Endothelial cell of hepatic sinusoid (primary cell): ENCODE measurements at regions not wholly inside any gene's neighbourhood (a gene's known extent, or its start where the extent isn't known, plus 50 kb on each side); places are given as distances from the start of the nearest gene placed in this dataset.

ENCODE experiments used
- in situ Hi-C: cut with HindIII; loops from 2 replicates; pipeline ENCODE4 v1.10.0; 2017; ENCODE audit warnings: low sequenced_read_pairs

GRCh38 chr2:24439971-24440340, 51.1 kb upstream of the NCOA1 start:
- in situ Hi-C loops = no loop called here

DNA sequence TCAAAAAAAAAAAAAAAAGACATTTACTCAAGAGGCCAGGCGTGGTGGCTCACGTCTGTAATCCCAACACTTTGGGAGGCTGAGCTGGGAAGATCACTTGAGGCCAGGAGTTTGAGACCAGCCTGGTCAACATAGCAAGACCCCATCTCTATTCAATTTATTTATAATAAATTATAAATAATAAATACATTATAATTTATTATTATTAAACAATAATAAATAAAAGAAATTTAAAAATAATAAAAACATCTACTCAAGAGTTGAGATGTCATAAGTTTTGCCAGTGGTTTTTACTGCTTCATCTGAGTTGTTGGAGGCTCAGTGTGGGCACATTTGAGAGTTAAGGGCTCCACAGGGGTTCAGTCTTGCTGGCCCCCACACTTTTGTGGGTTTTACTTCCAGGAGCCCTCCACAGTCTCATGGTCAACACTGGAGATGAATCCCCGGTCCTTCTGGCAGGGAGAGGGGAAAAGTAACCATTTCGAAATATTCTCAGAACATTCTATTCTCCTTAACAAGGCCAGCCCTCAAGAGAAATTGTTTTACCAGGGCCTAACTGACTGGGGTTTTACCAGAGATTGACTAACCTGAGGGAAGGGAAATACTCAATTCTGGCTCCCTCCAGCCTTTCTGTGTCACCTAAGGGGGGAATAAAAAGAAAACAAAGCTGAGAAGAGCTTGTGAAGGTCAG, 51.6 kb upstream of the NCOA1 start:
- in situ Hi-C loops = no loop called here

DNA sequence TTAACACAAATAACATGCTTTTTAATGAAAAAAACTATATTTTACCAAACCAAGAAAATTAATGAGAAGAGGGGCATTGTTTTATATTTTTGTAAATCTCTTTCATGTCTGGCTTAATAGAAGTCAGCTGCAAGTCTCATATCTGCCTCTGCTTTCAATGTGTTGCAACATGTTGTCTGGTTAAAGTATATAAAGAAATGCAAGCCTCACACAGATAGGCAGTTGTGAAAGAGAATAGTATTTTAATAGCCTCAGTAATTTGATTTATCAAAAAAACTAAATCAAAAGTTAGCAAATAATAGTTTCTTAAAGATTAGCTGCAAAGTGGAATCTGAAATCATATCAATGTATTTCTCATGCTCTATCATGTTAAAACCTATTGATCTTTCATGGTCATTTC, 52.9 kb upstream of the NCOA1 start:
- in situ Hi-C loops = no loop called here

DNA sequence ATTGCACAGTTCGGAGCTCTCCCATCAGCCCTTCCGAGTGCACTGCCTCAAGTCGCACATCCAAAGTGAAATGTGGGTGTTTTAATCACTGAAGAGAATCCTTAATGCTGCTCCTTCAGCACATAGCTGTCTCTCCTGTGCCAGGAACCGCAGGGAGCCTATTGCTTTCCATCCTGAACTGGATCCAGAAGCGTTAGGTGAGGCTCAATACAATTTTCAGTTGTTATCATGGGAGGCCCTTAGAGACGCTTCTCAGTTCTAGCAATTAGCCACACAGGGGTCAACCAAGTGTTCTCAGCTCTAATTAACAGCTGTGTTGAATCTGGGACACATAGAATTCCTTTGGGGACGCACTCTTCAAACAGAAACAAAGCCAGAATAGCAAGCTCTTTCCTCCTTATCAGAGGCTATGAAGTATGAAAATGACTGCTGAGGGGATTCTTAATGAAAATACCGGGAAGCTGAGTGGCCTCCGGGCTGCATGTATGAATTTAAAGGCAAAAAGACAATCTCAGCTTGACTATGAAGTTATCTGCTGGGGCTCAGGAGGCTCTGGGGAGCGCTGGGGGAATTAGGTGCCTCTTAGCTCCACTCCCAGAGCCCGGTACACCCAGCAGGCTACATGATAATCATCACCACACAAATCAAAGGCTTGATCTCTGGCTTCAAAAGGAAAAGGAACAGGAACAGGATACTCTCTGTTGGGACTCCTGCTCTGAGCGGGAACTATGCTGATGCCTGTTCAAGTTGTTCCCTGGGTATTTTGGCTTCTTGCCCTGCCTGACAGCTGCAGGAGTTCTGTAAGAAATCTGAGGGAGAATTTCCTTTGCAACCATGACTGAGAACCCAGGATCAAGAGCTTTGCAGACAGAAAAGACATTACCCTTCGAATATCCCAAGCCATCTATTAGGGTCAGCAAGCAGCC, 55.4 kb upstream of the NCOA1 start:
- in situ Hi-C loops = no loop called here

DNA sequence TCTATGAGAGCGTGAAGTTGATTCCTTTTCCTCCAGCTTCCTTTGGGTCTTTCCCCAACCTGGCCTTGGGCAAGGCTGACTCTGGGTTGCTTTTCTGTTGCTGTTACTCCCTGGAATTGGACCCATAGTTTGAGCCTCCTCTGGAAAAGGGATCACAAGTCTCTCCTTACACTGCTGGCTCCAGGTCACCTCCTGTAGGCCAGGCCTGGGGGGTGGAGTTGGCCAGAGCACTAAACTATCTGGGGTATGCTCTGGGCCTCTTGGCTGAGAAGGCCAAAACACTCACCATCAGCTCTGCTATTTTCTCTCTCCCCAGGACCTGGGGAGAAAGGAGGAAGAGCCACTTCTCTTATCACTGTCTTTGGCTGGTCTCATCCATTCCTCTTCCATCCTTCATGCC, 56.5 kb upstream of the NCOA1 start:
- in situ Hi-C loops = no loop called here

DNA sequence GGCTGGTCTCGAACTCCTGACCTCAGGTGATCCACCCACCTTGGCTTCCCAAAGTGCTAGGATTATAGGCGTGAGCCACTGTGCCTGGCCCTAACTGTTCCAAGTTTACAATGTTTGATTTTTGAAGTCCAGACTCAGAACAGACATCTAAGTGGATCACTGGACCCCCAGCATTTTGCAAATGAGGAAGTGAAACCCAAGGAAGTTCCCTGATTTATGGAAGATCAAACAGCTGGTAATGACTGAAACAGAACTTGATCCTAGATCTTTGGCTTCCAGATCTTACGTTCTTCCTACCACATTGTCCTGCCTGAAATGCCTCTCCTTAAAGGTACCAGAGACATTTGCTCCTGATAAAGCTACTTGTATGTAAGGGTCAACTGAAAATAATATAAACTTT, 58.3 kb upstream of the NCOA1 start:
- in situ Hi-C loops = no loop called here

DNA sequence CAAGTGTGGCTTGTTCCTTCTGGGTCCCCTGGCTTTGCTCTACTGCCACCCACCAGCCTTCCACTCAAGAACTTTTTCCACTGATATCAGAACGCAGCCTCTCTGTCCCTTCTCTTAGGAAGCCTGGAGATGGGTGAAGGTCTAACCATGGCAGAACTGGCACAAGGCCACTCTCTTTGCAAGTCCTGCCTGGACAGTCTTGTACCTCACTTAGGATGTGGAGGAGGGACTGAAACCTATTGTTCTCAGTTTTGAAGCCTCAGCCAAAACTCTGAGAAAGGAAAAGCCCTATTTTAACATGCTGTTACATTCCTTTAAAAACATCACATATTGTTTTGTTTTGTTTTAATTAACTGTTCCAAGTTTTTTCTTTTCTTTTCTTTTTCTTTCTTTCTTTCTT, 58.9 kb upstream of the NCOA1 start:
- in situ Hi-C loops = no loop called here

- in situ Hi-C loops = loop anchor here (5.0 kb wide), 1 partner anchor 78 kb away; no protein-coding TSS in a partner anchor
These were observed 61.6 kb upstream of the NCOA1 start for GRCh38 chr2:24429197-24430074.

GRCh38 chr2:24424387-24424786, 64.1 kb upstream of the ITSN2 start:
- in situ Hi-C loops = no loop called here

DNA sequence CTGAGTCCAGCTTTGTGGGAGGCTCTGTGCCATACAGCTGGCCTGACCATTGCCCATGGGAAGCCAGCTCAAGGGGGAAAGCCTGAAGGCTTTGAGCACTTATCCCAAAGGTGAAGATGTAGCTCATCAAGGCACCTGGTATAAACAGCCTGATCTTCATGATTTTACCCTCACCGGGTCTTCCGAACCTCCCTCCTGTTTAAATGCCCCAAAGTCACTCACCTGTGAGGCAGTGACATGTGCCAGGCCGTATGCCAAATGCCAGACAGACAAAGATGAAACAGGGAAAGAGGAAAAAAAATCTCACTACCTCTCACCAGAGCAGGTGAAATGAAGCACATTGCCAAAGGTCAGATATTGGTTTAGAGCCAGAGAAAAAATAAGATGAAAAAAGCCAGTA, 62.8 kb upstream of the ITSN2 start:
- in situ Hi-C loops = no loop called here

DNA sequence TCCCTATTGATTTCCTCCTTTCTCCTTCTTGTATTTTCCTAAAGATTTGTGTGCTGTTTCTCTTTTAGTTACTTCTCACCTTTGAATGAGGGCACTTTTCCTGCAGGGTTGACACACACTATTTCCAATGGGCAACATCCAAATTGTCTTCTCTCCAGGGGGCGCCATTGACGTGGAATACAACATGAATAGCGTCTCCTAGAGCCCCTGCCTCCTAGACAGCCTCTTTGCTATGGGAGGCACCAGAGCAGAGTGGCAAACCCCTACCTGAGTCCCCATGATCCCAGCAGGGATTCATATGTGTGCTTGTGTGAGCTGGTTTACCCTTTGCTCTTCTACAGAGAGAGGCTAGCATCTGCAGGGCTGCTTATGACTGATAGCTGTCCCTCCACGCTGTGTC, 61.3 kb upstream of the ITSN2 start:
- in situ Hi-C loops = no loop called here

DNA sequence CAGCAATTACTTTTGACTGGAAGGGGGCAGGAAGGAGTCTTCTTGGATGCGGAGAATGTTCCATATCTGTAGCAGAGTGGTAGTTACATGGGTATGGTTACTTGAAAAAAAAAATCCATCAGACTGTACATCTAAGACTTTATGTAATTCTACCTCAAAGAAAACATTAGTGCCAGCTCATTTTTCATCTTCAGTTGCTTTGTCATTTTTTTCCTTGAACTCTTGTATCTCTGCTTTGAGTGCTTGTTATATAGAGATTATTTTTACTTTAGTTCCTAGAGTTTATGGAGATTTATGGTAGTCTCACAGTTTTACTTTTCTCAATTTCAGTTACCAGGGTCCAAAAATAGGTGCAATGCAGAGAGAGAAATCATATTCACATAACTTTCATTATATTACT, 60.0 kb upstream of the ITSN2 start:
- in situ Hi-C loops = no loop called here

DNA sequence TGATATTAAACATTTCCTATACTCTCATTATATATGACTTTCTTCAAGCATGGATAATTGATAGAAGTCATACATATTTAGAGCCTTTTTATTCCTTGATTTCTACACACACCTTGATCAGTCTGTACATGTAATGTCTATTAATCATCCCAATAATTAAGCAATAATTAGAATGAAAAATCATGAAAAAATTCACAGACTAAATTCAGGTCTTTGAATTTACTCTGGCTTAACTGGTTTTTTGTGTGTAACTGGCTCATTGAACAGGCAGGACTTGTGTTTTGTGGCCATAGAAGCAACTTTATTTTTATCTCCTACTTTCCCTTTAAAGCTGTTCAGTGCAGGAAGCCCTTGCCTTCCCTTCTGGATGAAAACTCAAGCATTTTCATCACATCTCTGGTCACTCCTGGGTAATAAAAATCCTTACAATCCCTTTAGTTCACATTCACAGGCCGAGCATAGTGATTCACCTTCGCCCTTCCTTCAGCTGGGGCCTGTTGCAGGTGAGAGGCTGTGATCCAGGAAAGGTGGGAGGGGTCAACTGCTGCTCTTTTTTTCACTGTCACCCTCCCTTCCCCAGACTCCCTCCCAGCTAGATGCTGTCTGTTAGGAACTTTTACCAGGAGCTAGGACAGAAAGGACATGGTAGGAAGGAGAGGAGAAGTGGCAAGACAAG, 58.0 kb upstream of the ITSN2 start:
- in situ Hi-C loops = no loop called here

- in situ Hi-C loops = no loop called here
These were observed 52.5 kb upstream of the ITSN2 start for GRCh38 chr2:24412812-24413211.

- in situ Hi-C loops = no loop called here
These were observed 51.3 kb upstream of the ITSN2 start for GRCh38 chr2:24411488-24412151.

- in situ Hi-C loops = no loop called here
These were observed 50.6 kb upstream of the ITSN2 start for GRCh38 chr2:24410976-24411375.

DNA sequence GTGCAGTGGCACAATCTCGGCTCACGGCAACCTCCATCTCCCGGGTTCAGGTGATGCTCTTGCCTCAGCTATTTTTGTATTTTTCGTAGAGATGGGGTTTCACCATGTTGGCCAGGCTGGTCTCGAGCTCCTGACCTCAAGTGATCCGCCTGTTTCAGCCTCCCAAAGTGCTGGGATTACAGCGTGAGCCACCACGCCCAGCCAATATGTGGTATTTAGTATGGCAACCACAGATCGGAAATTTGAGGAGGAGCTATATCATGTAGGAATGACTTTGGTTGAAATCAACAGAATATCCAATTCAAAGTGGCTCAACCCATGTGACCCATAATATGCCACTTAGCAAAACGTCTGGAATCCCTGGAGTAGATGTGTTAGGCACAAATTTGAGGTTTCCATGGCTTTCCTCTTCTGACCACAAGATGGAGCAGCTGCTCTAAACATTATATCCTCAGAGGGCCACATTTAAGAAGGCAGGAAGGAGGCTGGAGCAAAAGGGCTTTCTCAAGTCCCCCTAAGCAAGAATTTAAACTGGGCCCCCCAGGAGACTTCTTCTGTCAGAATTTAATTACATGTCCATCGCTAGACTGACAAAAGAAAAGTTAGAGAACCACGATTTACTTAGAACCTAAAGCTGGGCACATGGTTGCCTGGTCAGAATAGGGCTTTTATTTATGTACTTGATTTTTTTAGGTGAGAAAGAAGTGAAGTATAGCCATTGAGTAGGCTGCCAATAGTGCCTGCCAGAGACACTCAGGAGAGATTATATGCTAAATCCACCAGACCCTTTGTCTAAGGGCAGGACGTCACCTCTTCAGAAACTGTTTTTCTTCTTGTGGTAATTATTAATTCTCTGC, 49.6 kb upstream of the ITSN2 start:
- in situ Hi-C loops = no loop called here
